Fibroblast of mammary gland (primary cell): ENCODE measurements at regions not wholly inside any gene's neighbourhood (a gene's known extent, or its start where the extent isn't known, plus 50 kb on each side); places are given as distances from the start of the nearest gene placed in this dataset.
A peak's percentile ranks its signal among the peaks of the same experiment; 100 is the strongest.

ENCODE experiments used
- DNase-seq: peaks from one replicate; pipeline ENCODE4 v3.0.0-alpha.2; 2010; ENCODE audit warnings: low read depth
- H3K4me3 ChIP-seq: 2 replicates; pipeline ENCODE4 v1.5.1; 2011; ENCODE audit warnings: low read depth, mild to moderate bottlenecking, low read length, moderate library complexity; ENCODE audit not compliant: control insufficient read depth
- CTCF ChIP-seq: conservative IDR thresholded peaks from 2 replicates; pipeline ENCODE4 v1.5.1; 2011; ENCODE audit warnings: low read depth, low read length, inconsistent platforms; ENCODE audit not compliant: control insufficient read depth, insufficient read depth

DNA sequence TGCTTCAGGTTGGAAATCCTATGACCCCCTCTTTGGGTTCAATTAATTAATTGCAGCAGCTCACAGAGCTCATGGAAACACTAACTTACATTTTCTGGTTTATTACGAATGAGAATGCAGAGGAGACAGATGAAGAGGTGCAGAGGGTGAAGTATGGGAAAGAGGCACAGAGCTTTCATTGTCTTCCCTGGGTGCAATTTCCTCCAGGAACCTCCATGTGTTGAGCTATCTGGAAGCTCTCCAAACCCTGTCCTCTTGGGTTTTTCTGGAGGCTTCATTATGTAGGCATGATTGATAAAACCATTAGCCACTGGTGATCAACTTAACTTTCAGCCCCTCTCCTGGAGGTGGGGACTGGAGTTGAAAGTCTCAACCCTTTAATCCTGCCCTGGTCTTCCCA lies 133.0 kb upstream of the AUTS2 start:
- DNase-seq = no peak
- no peak overlapping the region for H3K4me3 ChIP-seq
- TF ChIP-seq CTCF = no peak

- peak; percentile 23 for DNase-seq
- no peak for TF ChIP-seq CTCF
- no peak overlapping the region for H3K4me3 ChIP-seq
Observed at GRCh38 chr7:69467826-69468225, 130.4 kb upstream of the AUTS2 start.

GRCh38 chr7:69476416-69476815 lies 121.9 kb upstream of the AUTS2 start:
- peak; percentile 3 for DNase-seq
- no peak for TF ChIP-seq CTCF

GRCh38 chr7:69482676-69483075 lies 115.6 kb upstream of the AUTS2 start:
- no peak for DNase-seq
- no peak for TF ChIP-seq CTCF
- H3K4me3 ChIP-seq = no peak overlapping the region

More at GRCh38 chr7:69476416-69476815, 121.9 kb upstream of the AUTS2 start:
- H3K4me3 ChIP-seq = no peak overlapping the region

- no peak for DNase-seq
- TF ChIP-seq CTCF = no peak
- no peak overlapping the region for H3K4me3 ChIP-seq
Observed at GRCh38 chr7:69489533-69489932, 108.7 kb upstream of the AUTS2 start.

DNA sequence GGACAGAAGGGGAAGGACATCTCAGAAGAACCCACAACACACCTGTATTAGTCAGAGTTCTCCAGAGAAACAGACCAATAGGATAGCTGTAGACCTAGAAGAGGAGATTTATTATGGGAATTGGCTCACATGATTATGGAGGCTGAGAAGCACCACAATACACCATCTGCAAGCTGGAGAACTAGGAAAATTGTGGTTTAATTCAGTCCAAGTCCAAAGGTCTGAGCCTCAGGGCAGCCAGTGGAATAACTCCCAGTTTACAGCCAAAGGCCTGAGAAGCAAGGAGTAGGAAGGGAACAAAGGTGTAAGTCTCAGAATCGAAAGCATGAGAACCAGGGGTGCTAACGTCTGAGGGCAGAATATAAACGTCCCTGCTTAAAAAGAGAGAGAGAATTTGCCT lies 99.6 kb upstream of the AUTS2 start:
- TF ChIP-seq CTCF = no peak
- no peak overlapping the region for H3K4me3 ChIP-seq
- DNase-seq = no peak

DNA sequence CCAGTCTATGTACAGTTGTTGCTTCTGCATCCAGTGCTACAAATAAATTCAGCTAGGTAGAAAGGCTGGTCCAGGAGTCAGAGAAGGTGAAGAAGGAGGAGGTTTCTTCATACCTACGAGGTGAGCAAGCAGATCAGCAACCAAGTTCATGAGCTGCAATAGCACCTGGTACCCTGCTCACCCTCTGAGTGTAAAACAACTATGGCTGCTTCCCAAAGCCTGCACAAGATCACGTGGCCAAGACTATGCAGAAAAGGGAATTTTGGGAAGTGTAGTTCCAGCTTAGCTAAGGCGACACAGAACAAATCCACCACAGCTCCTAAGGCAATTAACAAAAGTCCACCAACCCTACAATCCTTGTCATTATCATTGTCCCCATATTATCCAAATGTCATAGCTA lies 95.9 kb upstream of the AUTS2 start:
- no peak for TF ChIP-seq CTCF
- DNase-seq = no peak
- no peak overlapping the region for H3K4me3 ChIP-seq
